ENCODE measurements at regions not wholly inside any gene's neighbourhood (a gene's known extent, or its start where the extent isn't known, plus 50 kb on each side); places are given as distances from the start of the nearest gene placed in this dataset.

GRCh38 chr5:57770039-57770438, 287.4 kb upstream of the ACTBL2 start:
- no peak overlapping the region for H3K9ac ChIP-seq (ENCODE audit: low read length)
- FAIRE-seq (no peak), DNase-seq (ENCODE audit: low read depth) (no peak)
- H3K4me1 ChIP-seq (ENCODE audit: insufficient read depth, low read length), result no peaks in the 10 kb centered on the region
- no peaks in the 10 kb centered on the region for H4K20me1 ChIP-seq (ENCODE audit: insufficient read depth, low read length)
- H3K4me3 ChIP-seq (ENCODE audit: insufficient read depth, low read depth, low read length), result no peak overlapping the region
- no peaks in the 10 kb centered on the region for H3K9me3 Mint-ChIP-seq (ENCODE audit: unreplicated experiment)
- no peak overlapping the region for H3K4me2 ChIP-seq (ENCODE audit: low read length)
- no peak overlapping the region for H3K27ac ChIP-seq (ENCODE audit: low read depth, low read length)
- H3K79me2 ChIP-seq (ENCODE audit: insufficient read depth, low read length), result no peaks in the 10 kb centered on the region
- H3K27me3 ChIP-seq (ENCODE audit: insufficient read depth, low read length), result no peaks in the 10 kb centered on the region
- H3K36me3 ChIP-seq (ENCODE audit: insufficient read depth, low read length), result no peaks in the 10 kb centered on the region
- no peaks in the 10 kb centered on the region for H3K27me3 Mint-ChIP-seq (ENCODE audit: low read depth, unreplicated experiment)
- H3K9me3 ChIP-seq (ENCODE audit: insufficient read depth, low read depth, low read length), result no peaks in the 10 kb centered on the region
- peaks cover 1% of the 10 kb centered on the region for H3K4me1 Mint-ChIP-seq (ENCODE audit: low read depth, unreplicated experiment)
- H3K4me3 Mint-ChIP-seq (ENCODE audit: unreplicated experiment), result no peak overlapping the region
- no peak overlapping the region for H3K27ac Mint-ChIP-seq (ENCODE audit: unreplicated experiment)
- TF ChIP-seq EZH2 (IDR thresholded peaks at IDR 0.05; ENCODE audit: insufficient read depth, low read length) (no peak), CTCF (IDR thresholded peaks at IDR 0.05; ENCODE audit: insufficient read depth, low read depth, low read length) (no peak)
- H3K36me3 Mint-ChIP-seq (ENCODE audit: low read depth, unreplicated experiment), result no peaks in the 10 kb centered on the region
- H2AFZ ChIP-seq (ENCODE audit: low read depth, low read length), result no peak overlapping the region

GRCh38 chr5:57768745-57769144, 286.1 kb upstream of the ACTBL2 start:
- no peak overlapping the region for H3K4me3 Mint-ChIP-seq (ENCODE audit: unreplicated experiment)
- H3K9me3 Mint-ChIP-seq (ENCODE audit: unreplicated experiment), result no peaks in the 10 kb centered on the region
- H3K9ac ChIP-seq (ENCODE audit: low read length), result no peak overlapping the region
- DNase-seq (ENCODE audit: low read depth), result no peak
- no peak overlapping the region for H3K4me2 ChIP-seq (ENCODE audit: low read length)
- H3K27me3 Mint-ChIP-seq (ENCODE audit: low read depth, unreplicated experiment), result no peaks in the 10 kb centered on the region
- FAIRE-seq, result no peak
- no peaks in the 10 kb centered on the region for H3K36me3 Mint-ChIP-seq (ENCODE audit: low read depth, unreplicated experiment)
- no peak for TF ChIP-seq CTCF (IDR thresholded peaks at IDR 0.05; ENCODE audit: insufficient read depth, low read depth, low read length)
- TF ChIP-seq EZH2 (IDR thresholded peaks at IDR 0.05; ENCODE audit: insufficient read depth, low read length), result no peak
- H3K36me3 ChIP-seq (ENCODE audit: insufficient read depth, low read length), result no peaks in the 10 kb centered on the region
- no peaks in the 10 kb centered on the region for H4K20me1 ChIP-seq (ENCODE audit: insufficient read depth, low read length)
- no peak overlapping the region for H3K27ac ChIP-seq (ENCODE audit: low read depth, low read length)
- H3K27ac Mint-ChIP-seq (ENCODE audit: unreplicated experiment), result no peak overlapping the region
- no peaks in the 10 kb centered on the region for H3K79me2 ChIP-seq (ENCODE audit: insufficient read depth, low read length)
- H3K4me3 ChIP-seq (ENCODE audit: insufficient read depth, low read depth, low read length), result no peak overlapping the region
- H2AFZ ChIP-seq (ENCODE audit: low read depth, low read length), result no peak overlapping the region
- H3K4me1 Mint-ChIP-seq (ENCODE audit: low read depth, unreplicated experiment), result peaks cover 4% of the 10 kb centered on the region
- no peaks in the 10 kb centered on the region for H3K4me1 ChIP-seq (ENCODE audit: insufficient read depth, low read length)
- no peaks in the 10 kb centered on the region for H3K27me3 ChIP-seq (ENCODE audit: insufficient read depth, low read length)
- no peaks in the 10 kb centered on the region for H3K9me3 ChIP-seq (ENCODE audit: insufficient read depth, low read depth, low read length)

GRCh38 chr5:57764479-57765089, 282.0 kb upstream of the ACTBL2 start:
- Histone ChIP-seq H3K4me2 (ENCODE audit: low read length) (no peak overlapping the region), H3K36me3 (ENCODE audit: insufficient read depth, low read length) (no peaks in the 10 kb centered on the region), H3K27me3 (ENCODE audit: insufficient read depth, low read length) (no peaks in the 10 kb centered on the region), H3K4me3 (ENCODE audit: insufficient read depth, low read depth, low read length) (no peak overlapping the region), H2AFZ (ENCODE audit: low read depth, low read length) (no peak overlapping the region), H3K9ac (ENCODE audit: low read length) (no peak overlapping the region), H3K4me1 (ENCODE audit: insufficient read depth, low read length) (no peaks in the 10 kb centered on the region), H4K20me1 (ENCODE audit: insufficient read depth, low read length) (no peaks in the 10 kb centered on the region), H3K9me3 (ENCODE audit: insufficient read depth, low read depth, low read length) (peaks cover 4% of the 10 kb centered on the region), H3K27ac (ENCODE audit: low read depth, low read length) (no peak overlapping the region), H3K79me2 (ENCODE audit: insufficient read depth, low read length) (no peaks in the 10 kb centered on the region)
- FAIRE-seq, result no peak
- Mint-ChIP-seq H3K27ac (ENCODE audit: unreplicated experiment) (no peak overlapping the region), H3K27me3 (ENCODE audit: low read depth, unreplicated experiment) (no peaks in the 10 kb centered on the region), H3K9me3 (ENCODE audit: unreplicated experiment) (peaks cover 2% of the 10 kb centered on the region), H3K4me3 (ENCODE audit: unreplicated experiment) (no peak overlapping the region), H3K36me3 (ENCODE audit: low read depth, unreplicated experiment) (no peaks in the 10 kb centered on the region), H3K4me1 (ENCODE audit: low read depth, unreplicated experiment) (peaks cover 2% of the 10 kb centered on the region)
- TF ChIP-seq CTCF (IDR thresholded peaks at IDR 0.05; ENCODE audit: insufficient read depth, low read depth, low read length) (no peak), EZH2 (IDR thresholded peaks at IDR 0.05; ENCODE audit: insufficient read depth, low read length) (no peak)
- DNase-seq (ENCODE audit: low read depth), result no peak
